HFF-Myc (cell line): ENCODE measurements at regions not wholly inside any gene's neighbourhood (a gene's known extent, or its start where the extent isn't known, plus 50 kb on each side); places are given as distances from the start of the nearest gene placed in this dataset.
A peak's percentile ranks its signal among the peaks of the same experiment; 100 is the strongest.

Experiments used
- DNase-seq: peaks from one replicate; pipeline ENCODE4 v3.0.0-alpha.2; 2011; ENCODE audit warnings: low read depth; ENCODE audit errors: extremely low read depth
- H3K4me3 ChIP-seq: replicated peaks from 2 replicates; pipeline ENCODE4 v1.5.1; 2011; ENCODE audit warnings: low read depth, mild to moderate bottlenecking, control low read depth, low read length
- CTCF ChIP-seq: IDR thresholded peaks from 2 replicates; pipeline ENCODE4 v1.5.1; 2012; ENCODE audit warnings: mild to moderate bottlenecking, low read depth, low read length, control low read depth; ENCODE audit errors: missing control alignments

DNA sequence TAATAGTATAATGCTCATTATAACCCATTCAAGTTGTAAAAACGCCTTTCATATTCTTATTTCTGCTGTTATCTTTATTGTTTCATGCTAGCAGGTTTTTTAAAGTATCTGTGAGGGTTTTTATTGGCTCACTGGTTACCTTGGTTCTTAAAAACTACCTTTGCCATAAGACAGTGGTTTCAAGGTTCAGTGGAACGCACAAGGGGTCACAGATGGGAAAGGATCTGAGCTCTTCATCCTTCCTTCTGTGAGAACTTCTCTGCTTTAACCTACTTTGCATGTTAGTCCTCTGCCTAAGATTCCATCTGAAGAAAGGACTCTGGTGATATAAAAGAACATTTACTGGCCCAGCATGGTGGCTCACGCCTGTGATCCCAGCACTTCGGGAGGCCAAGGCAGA lies 492.6 kb downstream of the CD83 start:
- no peak for TF ChIP-seq CTCF
- H3K4me3 ChIP-seq: no peak overlapping the region
- DNase-seq: no peak

- DNase-seq: peak; percentile 20
- H3K4me3 ChIP-seq: no peak overlapping the region
Measured at GRCh38 chr6:14612016-14612980, 494.7 kb downstream of the CD83 start.

GRCh38 chr6:14614631-14615030 lies 497.1 kb downstream of the CD83 start:
- DNase-seq: no peak
- H3K4me3 ChIP-seq: no peak overlapping the region
- no peak for TF ChIP-seq CTCF

More at GRCh38 chr6:14612016-14612980, 494.7 kb downstream of the CD83 start:
- no peak for TF ChIP-seq CTCF

DNA sequence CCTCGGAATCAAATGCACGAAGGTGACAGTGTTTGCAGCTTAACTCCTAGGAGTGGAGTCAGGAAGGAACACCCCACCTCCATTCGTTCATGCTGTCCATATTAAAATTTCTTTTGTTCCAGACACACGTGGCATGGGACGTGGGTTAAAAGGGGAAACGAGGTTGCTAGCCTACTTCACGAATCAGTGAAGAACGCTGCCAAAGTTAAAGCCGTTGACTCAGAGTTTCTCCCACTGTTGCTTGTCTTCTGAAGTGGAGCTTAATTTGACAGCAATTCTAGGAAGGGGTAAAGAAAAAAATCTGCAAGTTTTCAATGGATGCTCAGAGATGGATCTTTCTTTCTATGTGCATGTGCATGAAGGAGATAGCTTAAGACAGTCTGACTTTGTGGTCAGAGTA lies 499.1 kb downstream of the CD83 start:
- no peak for DNase-seq
- no peak overlapping the region for H3K4me3 ChIP-seq
- no peak for TF ChIP-seq CTCF

- H3K4me3 ChIP-seq: no peak overlapping the region
- TF ChIP-seq CTCF: no peak
- no peak for DNase-seq
Measured at GRCh38 chr6:14618759-14619418, 501.3 kb downstream of the CD83 start.

DNA sequence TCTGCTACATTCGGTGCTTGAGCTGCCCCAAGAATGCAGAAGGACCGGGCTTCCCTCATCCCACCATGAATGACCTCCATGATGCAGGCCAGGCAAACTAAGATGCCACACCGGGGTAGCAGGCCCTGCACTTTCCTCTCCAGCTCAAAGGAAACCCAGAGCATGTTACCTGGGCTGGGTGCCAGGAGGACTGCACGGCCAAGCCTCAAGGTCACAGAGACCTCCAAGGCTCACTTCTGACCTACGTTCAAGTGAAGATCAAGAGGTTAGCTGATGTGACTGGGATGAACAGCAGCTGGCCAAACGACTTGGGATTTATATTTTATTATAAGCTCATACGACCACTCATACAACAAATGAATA lies 501.8 kb downstream of the CD83 start:
- DNase-seq: no peak
- TF ChIP-seq CTCF: no peak
- H3K4me3 ChIP-seq: no peak overlapping the region
